ENCODE measurements at regions not wholly inside any gene's neighbourhood (a gene's known extent, or its start where the extent isn't known, plus 50 kb on each side); places are given as distances from the start of the nearest gene placed in this dataset.
"Not testable (repeated sequence)": the region's sequence is repeated elsewhere in the genome, so short reads cannot be mapped to it uniquely, and the experiment has no call there.

DNA sequence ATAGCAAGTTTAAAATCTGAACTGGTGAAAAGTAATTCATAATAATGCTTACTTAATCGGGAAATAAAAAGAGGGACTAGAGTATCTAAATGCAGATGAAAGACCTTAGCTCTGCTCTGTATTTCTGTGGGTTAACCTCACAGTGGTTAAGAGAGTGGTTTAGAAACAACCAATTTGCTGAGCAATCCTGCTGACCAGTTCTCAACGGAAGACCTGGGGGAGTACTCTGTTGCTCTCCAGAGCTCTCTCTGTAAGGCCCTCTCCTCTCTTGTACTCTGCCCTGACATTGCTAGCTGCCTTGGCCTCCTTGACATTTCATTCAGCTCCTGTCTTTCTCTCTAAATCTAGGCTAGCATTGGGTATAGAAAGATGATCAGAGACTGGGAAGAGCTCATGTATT, 1186.6 kb upstream of the SEMA6A start:
- DNase-seq = no peak

DNA sequence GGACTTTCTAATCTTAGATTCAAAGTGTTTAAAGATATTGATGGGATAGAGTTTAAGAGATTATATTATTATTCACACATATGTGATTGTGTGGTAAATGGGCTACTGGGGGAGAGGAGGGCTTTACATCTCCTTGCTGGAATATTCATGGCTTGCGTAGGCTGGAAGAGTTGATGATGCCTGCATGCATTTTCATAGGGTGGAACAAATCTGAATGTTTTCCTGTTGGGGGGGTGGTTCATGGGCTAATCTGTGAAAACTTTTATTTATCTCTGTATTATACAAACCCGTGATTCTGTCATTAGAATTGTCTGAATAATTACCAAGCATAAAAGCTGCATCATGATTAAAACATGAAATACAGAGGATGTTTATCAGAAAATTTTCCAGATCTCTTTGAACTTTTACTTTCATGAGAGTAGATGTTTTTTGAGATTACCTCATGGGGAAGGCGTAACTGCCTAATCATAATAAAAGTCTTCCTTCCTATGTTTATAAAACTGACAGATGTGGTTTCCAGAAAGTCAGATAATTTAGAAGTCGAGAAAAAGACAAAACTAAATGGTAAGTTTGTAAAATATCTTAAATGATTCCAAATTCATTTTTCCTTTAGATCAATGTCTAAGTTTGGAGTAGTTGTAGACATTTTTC, 1185.4 kb upstream of the SEMA6A start:
- DNase-seq = no peak

DNA sequence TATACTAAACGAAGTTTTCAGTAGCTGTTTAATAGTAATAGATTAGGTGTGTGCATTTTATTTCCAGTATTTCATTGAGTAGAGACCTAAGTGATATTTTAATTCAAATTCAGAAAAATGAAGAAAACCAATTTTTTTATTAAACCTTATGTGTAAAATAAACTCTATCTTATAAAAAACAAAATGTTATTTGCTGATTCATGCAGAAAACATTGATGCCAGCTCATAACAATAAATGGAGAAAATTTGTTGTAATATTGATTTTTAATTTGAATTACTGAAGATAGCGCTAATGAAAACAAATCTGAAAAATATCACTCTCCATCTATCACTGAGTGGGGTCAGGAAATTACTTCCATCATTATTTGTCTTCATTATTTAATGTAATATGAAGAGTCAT, 1177.8 kb upstream of the SEMA6A start:
- DNase-seq = no peak

DNA sequence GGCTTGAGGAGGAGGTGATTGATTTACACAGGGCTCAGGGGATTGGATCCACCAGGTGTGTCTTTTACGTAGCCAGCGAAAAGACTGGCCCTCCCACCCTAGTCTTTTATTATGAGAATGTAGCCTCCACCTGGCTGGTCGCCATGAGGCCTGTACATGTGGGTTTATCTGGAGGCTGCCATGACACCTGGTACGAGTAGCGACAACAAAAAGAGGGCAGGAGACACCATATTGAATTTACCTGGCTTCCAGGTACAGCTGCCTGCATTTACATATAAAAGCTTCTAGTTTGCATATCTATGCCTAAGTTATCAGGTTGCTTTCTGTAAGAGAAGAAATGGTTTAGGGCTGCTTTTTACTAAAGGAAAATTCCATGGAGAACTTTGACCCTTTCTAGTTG, 1173.7 kb upstream of the SEMA6A start:
- no peak for DNase-seq

DNA sequence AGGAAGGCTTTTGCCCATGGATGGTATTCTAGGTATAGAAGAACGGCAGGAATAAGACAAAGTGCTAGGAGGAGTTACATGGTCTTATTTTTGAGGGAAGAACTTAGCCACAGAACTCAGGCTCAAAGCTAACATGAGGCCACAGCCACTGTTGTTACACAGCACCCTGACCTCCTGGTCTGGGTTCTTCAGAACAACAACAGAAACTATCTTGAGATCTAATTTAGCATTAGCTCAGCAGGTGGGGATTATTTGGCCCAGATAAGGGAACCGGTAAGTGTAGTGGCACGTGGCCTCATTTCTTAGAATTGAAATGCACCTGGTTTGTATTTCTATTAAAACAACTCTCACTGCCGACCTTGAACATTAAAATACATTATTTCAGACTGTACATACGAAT, 1168.7 kb upstream of the SEMA6A start:
- DNase-seq = no peak

DNA sequence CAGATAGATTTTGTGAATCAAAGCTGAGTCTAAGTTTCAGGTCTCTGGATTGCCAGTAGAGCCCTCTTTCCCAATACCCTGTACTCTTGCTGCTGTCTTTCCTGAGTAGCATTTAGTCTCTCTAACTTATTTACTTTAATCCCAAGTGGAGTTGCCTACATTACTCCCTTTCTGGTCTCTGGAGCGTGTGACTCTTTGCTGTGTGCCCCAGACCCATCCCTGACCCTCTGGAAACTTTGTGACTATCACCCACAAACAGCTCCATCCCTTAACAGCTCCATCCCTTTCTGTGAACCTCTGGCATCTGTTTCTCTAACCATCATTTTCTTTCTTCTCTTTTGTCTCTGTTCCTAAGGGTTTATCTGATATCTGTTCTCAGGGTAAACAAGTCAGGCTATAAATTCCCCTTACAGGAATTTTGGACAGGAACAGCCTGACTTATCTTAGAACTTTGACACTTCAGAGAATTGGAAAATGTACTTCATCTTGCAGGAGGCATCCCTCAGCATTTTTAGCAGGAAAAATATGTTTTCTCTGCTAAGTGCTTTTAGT, 1167.1 kb upstream of the SEMA6A start:
- DNase-seq = no peak

DNA sequence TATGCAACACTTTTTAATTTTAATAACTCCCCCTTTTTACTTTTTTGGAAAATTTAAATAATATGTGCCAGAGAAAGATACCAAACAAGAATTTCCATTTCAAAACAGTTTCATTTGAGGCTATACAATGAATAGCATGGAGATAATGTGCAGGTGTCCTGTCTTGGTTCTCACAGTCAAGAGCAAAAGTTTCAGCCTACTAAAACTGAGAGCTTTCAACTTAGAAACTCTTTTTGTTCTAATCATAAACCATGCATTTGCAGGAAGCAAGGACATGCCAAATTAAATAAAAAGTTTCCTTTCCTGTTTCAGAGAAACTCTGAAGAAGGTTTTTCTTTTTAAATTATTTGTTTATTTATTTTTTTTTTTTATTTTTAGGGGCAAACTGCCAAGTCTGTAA, 1165.6 kb upstream of the SEMA6A start:
- no peak for DNase-seq

DNA sequence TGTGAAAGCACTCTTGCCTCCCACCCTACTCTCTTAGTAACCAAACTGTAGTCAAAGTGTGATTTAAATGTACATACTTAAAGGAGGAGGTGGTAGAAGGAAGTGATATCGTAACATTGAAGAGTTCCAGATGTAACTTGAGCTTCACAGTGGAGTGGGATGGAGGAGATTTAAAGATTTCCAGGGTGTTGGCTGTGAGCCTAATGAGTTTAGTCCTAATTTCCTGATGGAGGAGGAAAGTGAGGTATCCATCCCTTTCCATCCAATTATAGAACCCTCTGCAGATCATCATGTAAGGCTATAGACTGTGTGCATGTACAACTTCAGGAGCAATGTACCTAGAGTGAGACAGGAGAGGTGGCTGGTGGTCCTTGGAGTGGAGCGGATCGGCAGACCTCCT, 1163.9 kb upstream of the SEMA6A start:
- no peak for DNase-seq

DNA sequence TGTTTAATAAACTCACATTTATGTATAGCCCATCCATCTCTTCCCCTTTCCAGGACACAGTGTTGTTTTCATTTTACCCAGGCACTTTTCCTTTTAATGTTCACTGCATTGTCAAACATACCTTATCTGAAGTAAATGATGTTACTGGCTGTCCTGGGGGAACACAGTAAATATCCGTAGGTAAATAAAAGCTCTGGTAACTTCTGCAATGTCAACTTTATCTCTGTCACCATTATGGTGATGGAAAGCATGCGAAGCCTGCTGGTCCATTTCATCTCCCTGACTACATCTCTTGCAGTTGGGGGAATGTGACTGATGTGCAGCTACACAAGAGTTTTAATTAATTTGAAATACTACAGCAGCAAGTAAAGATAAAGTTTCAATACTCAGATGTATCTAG, 1162.1 kb upstream of the SEMA6A start:
- no peak for DNase-seq

DNA sequence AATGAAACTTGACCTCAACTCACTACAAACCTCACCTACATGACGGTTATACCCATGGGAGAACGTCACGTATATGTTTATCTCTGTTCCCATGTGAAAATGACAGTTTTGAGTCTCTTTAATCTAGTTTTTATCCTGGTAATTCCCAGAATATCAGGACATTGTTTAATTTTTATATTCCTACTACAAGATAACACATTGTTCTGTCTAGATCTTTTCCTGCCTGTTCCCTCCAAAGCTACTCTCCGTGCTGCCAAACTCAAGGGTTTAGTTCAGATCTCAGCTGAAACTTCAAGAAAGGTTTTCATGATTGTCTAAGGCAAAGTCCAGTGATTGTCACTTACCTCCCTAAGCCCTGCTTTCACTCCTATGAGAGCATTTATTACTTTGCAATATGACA, 1159.4 kb upstream of the SEMA6A start:
- no peak for DNase-seq

DNA sequence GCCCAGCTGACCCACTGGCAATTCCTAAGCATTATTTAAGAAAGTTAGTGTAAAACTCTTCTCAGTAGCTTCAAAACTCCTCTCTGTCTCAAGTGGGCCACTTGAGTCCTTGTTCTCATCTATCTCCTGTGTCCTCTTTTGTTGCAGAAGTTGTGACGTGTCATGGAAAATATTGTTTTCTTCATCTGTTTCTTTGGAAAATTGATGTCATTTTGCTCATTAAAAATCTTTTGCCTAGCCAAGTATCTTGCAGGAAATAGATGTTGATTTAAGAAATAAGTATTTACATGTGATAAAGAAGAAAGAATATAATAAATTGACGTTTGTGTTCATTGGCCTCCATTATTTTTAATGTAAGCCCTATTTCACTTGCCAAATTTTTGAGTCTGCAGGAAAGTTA, 1158.4 kb upstream of the SEMA6A start:
- no peak for DNase-seq

DNA sequence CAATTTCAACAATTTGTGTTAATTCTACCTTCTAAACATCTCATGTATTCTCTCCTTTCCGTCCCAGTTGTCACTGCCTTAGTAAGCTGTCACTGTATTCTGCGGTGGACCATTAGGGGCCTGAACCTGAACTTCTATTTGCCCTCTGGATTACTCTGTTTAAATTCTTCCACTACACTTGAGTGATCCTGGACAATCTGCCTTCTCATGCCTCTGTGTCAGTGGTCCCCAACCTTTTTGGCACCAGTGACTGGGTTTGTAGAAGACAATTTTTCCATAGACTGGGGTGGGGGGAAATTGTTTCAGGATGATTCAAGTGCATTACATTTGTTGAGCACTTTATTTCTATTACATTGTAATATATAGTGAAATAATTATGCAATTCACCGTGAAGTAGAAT, 1157.6 kb upstream of the SEMA6A start:
- no peak for DNase-seq

DNA sequence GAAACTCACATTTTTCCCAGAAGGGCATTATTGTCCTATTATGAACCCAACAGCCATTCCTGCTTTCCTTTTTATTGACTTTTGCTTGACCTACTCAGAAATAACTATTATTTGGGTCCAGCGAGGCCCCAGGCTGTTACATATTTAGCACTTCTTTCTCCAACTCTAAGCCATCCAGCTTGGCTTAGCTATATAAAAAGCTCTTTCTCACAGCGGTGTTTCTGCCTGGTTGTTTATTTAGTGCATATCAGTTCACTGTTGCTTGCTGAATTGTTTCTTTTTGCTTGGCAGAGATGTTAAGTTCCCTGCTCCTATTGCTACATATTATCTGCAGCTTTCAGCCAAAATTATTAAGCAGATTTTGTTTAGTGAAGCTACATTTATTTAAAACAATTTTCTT, 1156.8 kb upstream of the SEMA6A start:
- DNase-seq = no peak

DNA sequence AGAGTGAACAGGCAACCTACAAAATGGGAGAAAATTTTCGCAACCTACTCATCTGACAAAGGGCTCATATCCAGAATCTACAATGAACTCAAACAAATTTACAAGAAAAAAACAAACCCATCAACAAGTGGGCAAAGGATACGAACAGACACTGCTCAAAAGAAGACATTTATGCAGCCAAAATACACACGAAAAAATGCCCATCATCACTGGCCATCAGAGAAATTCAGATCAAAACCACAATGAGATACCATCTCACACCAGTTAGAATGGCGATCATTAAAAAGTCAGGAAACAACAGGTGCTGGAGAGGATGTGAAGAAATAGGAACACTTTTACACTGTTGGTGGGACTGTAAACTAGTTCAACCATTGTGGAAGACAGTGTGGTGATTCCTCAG, 1146.2 kb upstream of the SEMA6A start:
- not testable (repeated sequence) for DNase-seq

DNA sequence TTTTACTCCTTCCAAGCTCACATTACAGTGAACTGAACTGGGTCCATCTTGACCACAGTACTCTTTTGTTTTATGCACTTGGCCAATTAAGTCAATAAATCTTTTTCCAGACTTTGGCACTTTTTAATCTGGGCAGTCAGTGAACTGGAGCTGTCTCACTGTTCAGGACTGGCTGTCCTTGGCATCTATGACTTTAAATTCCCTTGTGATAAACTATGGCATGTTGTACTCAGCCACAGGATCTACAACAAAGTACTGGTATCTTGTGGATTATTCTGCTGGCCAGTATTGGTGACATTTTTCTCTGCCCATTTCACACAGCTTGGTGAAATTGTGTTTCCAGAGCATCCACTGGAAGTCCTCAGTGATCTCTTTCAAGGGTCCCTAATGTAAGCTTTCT, 1144.8 kb upstream of the SEMA6A start:
- DNase-seq = no peak

DNA sequence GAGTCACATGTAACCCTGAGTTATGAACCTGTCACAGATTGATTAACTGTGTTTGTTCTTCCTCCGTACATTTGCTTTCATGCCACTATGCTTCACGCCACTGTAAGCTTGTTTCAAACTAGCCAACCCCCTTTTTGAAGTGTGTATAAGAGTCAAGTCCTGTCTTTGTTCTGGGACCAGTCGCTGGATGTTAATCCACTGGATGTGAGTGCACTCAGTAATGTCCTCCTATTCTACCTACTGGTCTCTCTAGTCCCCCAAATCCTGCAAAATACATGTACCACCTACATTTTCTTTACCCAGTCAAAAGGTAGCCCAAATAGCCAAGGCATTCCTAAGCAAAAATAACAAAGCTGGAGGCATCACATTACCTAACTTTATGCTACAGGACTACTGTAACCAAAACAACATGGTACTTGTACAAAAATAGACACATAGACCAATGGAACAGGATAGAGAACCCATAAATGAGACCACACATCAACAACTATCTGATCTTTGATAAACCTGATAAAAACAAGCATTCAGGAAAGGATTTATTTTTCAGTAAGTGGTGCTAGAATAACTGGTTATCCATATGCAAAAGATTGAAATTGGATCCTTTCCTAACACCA, 1139.1 kb upstream of the SEMA6A start:
- no peak for DNase-seq

DNA sequence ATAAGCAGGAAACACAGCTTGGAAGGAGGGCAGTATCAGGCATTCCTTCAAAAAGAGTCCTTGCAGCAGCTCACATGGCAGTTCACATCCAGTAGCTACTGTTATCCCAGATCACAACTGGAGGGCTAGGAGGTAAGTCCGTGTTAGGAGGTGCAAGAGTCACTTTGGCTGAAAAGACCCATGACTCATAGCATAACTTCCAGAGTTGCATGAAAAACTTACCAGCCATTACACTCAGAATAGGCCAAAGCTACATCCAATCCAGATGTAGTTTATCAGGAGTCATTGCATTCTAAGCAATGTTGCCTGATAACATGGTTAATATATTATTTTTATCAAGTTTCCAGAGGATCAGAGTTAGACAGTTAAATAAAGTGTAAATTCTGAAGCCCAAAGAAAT, 1126.4 kb upstream of the SEMA6A start:
- no peak for DNase-seq

DNA sequence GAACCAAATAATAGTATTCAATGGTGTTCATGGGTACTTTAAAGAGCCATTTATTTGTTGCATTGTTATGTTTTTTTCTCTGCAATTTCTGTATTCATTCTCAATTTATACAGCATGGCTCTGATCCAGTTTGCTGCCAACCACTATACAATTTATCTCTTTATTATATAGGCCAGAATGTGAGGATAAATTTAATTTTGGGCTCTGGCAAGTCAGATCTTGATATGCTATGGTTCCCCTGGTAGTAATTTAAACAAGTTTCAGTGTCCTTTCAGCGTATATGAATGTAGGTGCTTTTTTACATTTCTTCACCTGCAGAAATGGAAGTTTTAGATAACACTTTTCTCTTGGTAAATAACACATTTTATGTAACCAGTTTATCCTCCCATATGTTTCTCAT, 1118.0 kb upstream of the SEMA6A start:
- no peak for DNase-seq

DNA sequence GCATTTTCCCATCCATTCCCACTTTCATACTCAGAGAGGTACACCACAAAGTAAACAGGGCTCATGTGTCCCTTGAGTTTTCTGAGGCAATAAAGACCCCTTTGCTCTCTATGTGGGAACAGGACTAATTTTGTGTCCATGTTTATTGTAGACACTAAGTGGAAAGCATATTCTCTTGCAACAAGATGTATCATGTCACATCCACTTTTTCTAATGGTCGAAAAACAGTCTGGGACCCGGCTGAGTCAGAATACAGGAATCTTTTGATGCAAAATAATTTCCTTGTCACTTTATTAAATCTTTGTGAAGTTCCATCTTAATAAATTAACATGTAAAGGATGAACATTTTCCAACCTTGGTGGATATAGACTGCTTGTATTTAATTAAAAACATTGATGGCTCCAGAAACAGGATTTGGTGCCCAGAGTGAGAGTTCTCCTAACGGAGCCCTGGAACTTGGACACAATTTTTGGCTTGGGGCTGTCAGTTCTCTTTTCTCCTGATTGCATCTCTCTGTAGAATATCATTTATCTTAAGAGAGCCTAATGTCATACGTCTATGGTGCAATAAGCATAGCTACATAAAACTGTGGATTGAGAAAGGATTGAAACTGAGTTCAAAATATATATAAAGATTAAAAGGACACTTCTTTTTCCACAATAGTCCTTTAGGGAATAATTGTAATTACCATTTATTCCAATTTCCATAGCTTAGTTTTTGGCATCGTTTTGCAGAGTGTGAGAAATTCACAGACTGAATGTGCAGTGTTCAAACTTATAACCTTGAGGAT, 1116.7 kb upstream of the SEMA6A start:
- no peak for DNase-seq

DNA sequence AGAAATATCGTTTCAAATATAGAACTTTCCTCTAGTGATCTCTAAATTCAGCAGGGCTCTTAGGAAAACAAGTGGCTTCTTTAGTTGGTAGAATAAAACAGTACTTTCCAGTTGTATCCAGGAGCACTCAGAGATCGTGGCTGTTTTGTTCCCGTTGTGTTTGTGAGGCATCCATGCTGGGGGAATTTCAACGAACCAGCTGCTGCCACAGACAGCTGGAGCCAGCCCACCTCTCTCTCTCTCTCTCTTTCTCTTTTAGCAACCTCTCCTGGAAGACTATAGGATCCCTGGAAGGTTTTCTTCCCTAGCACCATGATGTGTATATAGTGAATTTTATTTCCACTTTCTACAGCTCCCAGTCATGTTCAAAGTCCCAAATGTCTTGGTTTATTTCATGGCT, 1116.0 kb upstream of the SEMA6A start:
- no peak for DNase-seq

DNA sequence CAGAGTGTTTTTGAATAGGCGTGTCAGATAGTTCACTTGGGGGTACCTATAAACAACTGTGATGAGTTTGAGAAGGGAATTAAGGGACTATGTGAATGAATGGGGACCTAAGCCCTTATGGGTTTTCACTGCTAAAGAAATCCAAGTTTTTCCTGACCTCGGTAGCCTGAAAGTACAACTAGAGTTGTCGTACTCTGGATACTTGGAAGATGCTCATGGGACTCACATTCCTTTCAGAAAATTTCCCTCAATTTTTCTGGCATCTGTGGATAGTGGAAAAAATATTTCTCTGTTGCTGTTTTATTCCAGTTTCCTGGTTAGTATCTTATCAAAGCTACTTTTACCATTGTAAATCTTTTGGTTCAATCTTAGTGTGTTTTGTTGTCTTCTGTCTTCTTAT, 1112.3 kb upstream of the SEMA6A start:
- DNase-seq = no peak

DNA sequence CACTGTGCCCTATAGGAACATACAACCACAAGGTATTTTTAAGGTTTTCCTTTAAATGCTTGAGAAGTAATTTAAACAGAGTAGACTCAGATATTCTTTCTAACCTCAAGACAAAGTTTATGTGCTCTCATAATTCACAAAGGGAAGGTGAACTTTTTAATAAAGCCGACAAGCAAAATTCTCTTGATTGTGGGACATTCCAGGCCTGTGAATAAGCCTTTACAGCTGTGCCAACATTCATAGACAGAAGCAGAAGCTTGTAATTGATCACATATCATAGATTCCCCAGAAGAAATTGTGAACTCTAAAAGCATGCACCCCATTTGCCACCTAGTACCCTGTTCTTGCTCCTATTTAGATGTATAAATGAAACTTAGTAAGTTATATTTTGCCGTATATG, 1107.8 kb upstream of the SEMA6A start:
- DNase-seq = no peak

DNA sequence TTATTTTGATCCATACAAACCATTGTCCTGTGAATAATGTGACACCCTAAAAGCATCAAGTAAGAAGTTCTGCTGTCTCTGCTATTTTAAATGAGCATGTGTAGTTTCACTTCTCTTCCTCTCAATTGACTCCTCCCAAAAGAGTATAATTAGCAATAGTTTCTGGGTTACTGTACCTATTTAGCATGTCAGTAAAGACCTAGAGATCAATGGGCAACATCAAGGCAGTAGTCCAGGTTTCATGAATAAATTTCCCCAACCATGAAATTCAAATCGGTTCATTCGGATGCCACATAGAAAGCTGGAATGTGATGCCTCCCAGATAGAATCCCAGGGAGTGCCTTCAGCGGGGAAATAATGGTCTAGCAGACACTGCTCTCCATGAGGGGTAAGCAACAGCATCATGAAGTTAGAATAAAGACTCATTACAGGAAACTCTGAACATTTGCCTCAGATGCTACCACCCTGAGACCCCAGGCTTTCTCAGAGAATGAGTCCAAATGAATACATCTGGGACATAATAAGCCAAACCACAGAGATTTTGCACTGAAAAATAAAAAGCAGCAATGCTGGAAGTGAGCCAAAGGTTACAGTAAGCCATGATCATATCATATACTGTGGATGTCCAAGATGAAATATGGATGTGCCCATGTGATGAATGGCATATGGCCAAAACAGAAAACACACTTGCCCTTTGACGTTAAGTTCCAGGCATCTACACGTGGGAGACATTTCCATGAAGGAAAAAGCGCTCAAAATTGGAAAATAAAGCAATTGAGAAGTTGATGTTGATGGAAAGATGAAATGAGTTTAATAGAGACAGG, 1107.0 kb upstream of the SEMA6A start:
- DNase-seq = no peak
